Esophagus muscularis mucosa (tissue), 4 donors: ENCODE measurements at regions not wholly inside any gene's neighbourhood (a gene's known extent, or its start where the extent isn't known, plus 50 kb on each side); places are given as distances from the start of the nearest gene placed in this dataset.

Source experiments
- EP300 ChIP-seq: sonication (generic); formaldehyde crosslinking; IDR thresholded peaks from one replicate; pipeline ENCODE4 v1.6.1; 2017; ENCODE audit warnings: antibody characterized with exemption
- POLR2A ChIP-seq: fragments of 450-650 bp; IDR thresholded peaks from one replicate; pipeline ENCODE4 v1.6.1; 2017; ENCODE audit warnings: antibody characterized with exemption, moderate library complexity, mild to moderate bottlenecking, low read depth
- POLR2AphosphoS5 ChIP-seq, 2 donors: sonication (generic); formaldehyde crosslinking; IDR thresholded peaks; one replicate each; pipeline ENCODE4 v1.6.1; 2017; ENCODE audit warnings: antibody characterized with exemption in 2 of 2
- TF ChIP-seq, protein P1 (sequence below), 3 experiments: fragments of 200-600 bp in 2 of 3; fragments of 450-650 bp in 1 of 3; sonication (generic) in 2 of 3; IDR thresholded peaks; one replicate each; pipeline ENCODE4 v1.5.1; 2017 to 2019; ENCODE audit warnings: antibody characterized with exemption in 3 of 3, mild to moderate bottlenecking in 2 of 3, moderate library complexity in 1 of 3

DNA sequence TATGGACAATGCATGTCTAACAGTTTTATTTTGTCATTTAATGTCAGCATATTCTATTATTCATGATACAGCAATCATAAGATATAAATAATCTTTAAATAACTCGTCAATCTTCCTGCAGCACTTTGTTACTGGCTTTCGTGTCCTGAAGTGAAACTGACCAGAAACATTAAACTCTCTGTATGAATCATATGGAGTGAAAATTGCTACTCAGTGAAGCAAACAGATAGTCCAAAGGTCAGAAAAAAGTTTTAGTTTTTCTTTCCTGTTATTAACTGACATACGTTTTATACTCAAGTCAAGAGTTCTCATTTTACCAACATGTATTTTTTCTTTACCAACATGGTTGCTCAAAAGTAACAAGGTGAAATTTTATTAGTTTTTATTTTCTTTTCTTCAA is 106.8 kb upstream of the GALNT5 start:
- TF ChIP-seq, protein P1, sequence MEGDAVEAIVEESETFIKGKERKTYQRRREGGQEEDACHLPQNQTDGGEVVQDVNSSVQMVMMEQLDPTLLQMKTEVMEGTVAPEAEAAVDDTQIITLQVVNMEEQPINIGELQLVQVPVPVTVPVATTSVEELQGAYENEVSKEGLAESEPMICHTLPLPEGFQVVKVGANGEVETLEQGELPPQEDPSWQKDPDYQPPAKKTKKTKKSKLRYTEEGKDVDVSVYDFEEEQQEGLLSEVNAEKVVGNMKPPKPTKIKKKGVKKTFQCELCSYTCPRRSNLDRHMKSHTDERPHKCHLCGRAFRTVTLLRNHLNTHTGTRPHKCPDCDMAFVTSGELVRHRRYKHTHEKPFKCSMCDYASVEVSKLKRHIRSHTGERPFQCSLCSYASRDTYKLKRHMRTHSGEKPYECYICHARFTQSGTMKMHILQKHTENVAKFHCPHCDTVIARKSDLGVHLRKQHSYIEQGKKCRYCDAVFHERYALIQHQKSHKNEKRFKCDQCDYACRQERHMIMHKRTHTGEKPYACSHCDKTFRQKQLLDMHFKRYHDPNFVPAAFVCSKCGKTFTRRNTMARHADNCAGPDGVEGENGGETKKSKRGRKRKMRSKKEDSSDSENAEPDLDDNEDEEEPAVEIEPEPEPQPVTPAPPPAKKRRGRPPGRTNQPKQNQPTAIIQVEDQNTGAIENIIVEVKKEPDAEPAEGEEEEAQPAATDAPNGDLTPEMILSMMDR (IDR thresholded peaks at IDR 0.05): no peak
- no peak for TF ChIP-seq POLR2A
- no peak for TF ChIP-seq EP300
- TF ChIP-seq POLR2AphosphoS5 (IDR thresholded peaks at IDR 0.05): no peak
